OCI-LY7 (cell line): ENCODE measurements at regions not wholly inside any gene's neighbourhood (a gene's known extent, or its start where the extent isn't known, plus 50 kb on each side); places are given as distances from the start of the nearest gene placed in this dataset.
"Not testable (repeated sequence)": the region's sequence is repeated elsewhere in the genome, so short reads cannot be mapped to it uniquely, and the experiment has no call there.

Experiments used
- BruUV-seq: library from RNA; stranded (reverse); fragments of 400-500 nt; replicated peaks from 2 replicates; lab custom pipeline; 2021; lab: Mats Ljungman, UMichigan
- CTCF ChIA-PET: fragments of 300-600 bp; sonication (Branson Sonifier 250); formaldehyde crosslinking; loops from one replicate; lab custom pipeline; 2022; ENCODE audit warnings: antibody characterized with exemption; ENCODE audit not compliant: unreplicated experiment; lab: Charles Lee
- POLR2A ChIA-PET: fragments of 300-600 bp; sonication (Branson Sonifier 250); formaldehyde crosslinking; loops from one replicate; lab custom pipeline; 2022; ENCODE audit warnings: antibody characterized with exemption; lab: Charles Lee
- DNase-seq: peaks from one replicate; pipeline ENCODE4 v3.0.0-alpha.2; 2015; ENCODE audit warnings: low spot score
- H2AFZ ChIP-seq: fragments of 200-600 bp; sonication (generic), shearing (Covaris generic); 2 replicates; pipeline ENCODE4 v1.6.1; 2014; ENCODE audit warnings: mild to moderate bottlenecking, antibody characterized with exemption, low read length, moderate library complexity
- H3K27ac ChIP-seq: fragments of 200-600 bp; sonication (generic); 2 replicates; pipeline ENCODE4 v1.5.1; 2014; ENCODE audit warnings: mixed run types, low read depth, mild to moderate bottlenecking, moderate library complexity, low read length, inconsistent platforms; ENCODE audit not compliant: poor library complexity, severe bottlenecking
- H3K36me3 ChIP-seq: fragments of 200-600 bp; sonication (generic); 2 replicates; pipeline ENCODE4 v1.6.1; 2014; ENCODE audit warnings: mild to moderate bottlenecking, antibody characterized with exemption, low read length, moderate library complexity, mixed read lengths; ENCODE audit not compliant: insufficient read depth
- H3K4me1 ChIP-seq: fragments of 200-600 bp; sonication (generic); 2 replicates; pipeline ENCODE4 v1.5.1; 2014; ENCODE audit warnings: mild to moderate bottlenecking, low read length; ENCODE audit not compliant: insufficient read depth, poor library complexity, severe bottlenecking
- H3K4me2 ChIP-seq: fragments of 200-600 bp; sonication (generic); 2 replicates; pipeline ENCODE4 v1.6.1; 2014; ENCODE audit warnings: mild to moderate bottlenecking, low read length
- H3K4me3 ChIP-seq: fragments of 200-600 bp; sonication (generic); 2 replicates; pipeline ENCODE4 v1.5.1; 2014; ENCODE audit warnings: mild to moderate bottlenecking, low read depth, low read length; ENCODE audit not compliant: poor library complexity, severe bottlenecking
- H3K79me2 ChIP-seq: fragments of 200-600 bp; sonication (generic); 2 replicates; pipeline ENCODE4 v1.6.1; 2016; ENCODE audit warnings: low read depth, mild to moderate bottlenecking, low read length, moderate library complexity, mixed read lengths; ENCODE audit not compliant: insufficient read depth
- H3K9me2 ChIP-seq: fragments of 200-600 bp; sonication (generic); 2 replicates; pipeline ENCODE4 v1.6.1; 2016; ENCODE audit warnings: mild to moderate bottlenecking, low read length, mixed read lengths; ENCODE audit not compliant: insufficient read depth
- H3K9me3 ChIP-seq: fragments of 200-600 bp; sonication (generic); 2 replicates; pipeline ENCODE4 v1.6.1; 2014; ENCODE audit warnings: mild to moderate bottlenecking, mixed run types, low read length, mixed read lengths
- H4K20me1 ChIP-seq: fragments of 200-600 bp; sonication (generic); 2 replicates; pipeline ENCODE4 v1.6.1; 2014; ENCODE audit warnings: mild to moderate bottlenecking, antibody characterized with exemption, low read length, moderate library complexity, mixed read lengths; ENCODE audit not compliant: insufficient read depth
- EZH2phosphoT487 ChIP-seq: fragments of 200-600 bp; sonication (generic); IDR thresholded peaks from 2 replicates; pipeline ENCODE4 v1.6.1; 2018; ENCODE audit warnings: low read depth, borderline replicate concordance, mild to moderate bottlenecking, mixed run types, antibody characterized with exemption, low read length, moderate library complexity, mixed read lengths
- intact Hi-C: fragments of 100-400 bp; cut with micrococcal nuclease; formaldehyde crosslinking; loops from one replicate; pipeline ENCODE4 v1.10.0; 2022; ENCODE audit not compliant: unreplicated experiment
- TF ChIP-seq, protein P1 (sequence below): fragments of 200-600 bp; sonication (generic); conservative IDR thresholded peaks from 2 replicates; pipeline ENCODE4 v1.5.1; 2014; ENCODE audit warnings: mild to moderate bottlenecking, antibody characterized with exemption, low read length, moderate library complexity, mixed read lengths

DNA sequence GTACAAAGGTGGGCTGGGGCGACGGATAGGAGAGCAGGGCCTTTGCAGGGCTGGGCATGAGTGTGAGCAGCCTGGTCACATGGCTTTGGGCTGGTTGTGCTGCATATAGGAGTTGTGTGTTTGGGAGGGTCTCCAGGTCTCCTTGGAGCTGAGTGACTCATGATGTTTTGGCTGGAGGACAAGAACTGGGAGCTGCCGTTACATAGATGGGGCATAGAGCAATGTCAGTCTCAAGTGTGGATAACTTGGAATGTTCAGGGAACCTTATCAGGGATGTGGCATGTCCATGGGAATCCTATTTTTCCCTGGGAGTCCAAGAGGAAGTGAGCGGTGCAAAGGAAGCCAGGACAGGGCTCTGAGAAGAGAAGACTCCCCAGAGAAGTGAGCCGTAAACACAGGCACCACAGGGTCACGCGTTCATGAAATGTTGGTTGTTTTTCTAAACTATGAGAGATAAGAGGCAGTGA lies 136.4 kb upstream of the KCNE2 start:
- Histone ChIP-seq H3K27ac (no peak overlapping the region), H3K9me2 (no peaks in the 10 kb centered on the region), H3K4me3 (no peak overlapping the region), H3K4me1 (no peaks in the 10 kb centered on the region), H3K4me2 (no peak overlapping the region), H4K20me1 (no peaks in the 10 kb centered on the region), H3K9me3 (no peaks in the 10 kb centered on the region), H3K79me2 (no peaks in the 10 kb centered on the region), H3K36me3 (no peaks in the 10 kb centered on the region), H2AFZ (no peak overlapping the region)
- no peak for DNase-seq
- BruUV-seq: no TSS peak
- intact Hi-C loops: no loop called here
- ChIA-PET POLR2A (no interaction called here), CTCF (no interaction called here)
- TF ChIP-seq, protein P1, sequence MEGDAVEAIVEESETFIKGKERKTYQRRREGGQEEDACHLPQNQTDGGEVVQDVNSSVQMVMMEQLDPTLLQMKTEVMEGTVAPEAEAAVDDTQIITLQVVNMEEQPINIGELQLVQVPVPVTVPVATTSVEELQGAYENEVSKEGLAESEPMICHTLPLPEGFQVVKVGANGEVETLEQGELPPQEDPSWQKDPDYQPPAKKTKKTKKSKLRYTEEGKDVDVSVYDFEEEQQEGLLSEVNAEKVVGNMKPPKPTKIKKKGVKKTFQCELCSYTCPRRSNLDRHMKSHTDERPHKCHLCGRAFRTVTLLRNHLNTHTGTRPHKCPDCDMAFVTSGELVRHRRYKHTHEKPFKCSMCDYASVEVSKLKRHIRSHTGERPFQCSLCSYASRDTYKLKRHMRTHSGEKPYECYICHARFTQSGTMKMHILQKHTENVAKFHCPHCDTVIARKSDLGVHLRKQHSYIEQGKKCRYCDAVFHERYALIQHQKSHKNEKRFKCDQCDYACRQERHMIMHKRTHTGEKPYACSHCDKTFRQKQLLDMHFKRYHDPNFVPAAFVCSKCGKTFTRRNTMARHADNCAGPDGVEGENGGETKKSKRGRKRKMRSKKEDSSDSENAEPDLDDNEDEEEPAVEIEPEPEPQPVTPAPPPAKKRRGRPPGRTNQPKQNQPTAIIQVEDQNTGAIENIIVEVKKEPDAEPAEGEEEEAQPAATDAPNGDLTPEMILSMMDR: no peak
- no peak for TF ChIP-seq EZH2phosphoT487

DNA sequence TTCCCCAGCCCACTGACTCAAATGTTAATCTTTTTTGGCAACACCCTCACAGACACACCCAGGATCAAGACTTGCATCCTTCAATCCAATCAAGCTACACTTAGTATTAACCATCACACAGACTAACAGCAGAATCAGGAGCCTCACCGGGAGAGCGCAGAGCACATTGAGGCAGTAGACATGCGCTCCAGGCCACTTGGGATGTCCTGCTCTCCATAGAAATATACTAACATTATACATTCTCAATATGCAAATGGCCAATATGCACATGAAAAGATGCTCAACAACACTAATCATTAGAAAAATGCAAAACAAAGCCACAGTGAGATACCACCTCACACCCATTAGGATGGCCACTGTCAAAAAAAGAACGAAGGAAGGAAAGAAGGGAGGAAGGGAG lies 135.0 kb upstream of the KCNE2 start:
- H3K27ac ChIP-seq: no peak overlapping the region
- no peaks in the 10 kb centered on the region for H3K9me2 ChIP-seq
- no peaks in the 10 kb centered on the region for H4K20me1 ChIP-seq
- no peaks in the 10 kb centered on the region for H3K79me2 ChIP-seq
- no peaks in the 10 kb centered on the region for H3K9me3 ChIP-seq
- no peak for TF ChIP-seq EZH2phosphoT487
- TF ChIP-seq, protein P1: no peak
- CTCF ChIA-PET: no interaction called here
- BruUV-seq: no TSS peak
- no peak overlapping the region for H2AFZ ChIP-seq
- no peak for DNase-seq
- H3K4me1 ChIP-seq: no peaks in the 10 kb centered on the region
- no peak overlapping the region for H3K4me2 ChIP-seq
- POLR2A ChIA-PET: no interaction called here
- no peaks in the 10 kb centered on the region for H3K36me3 ChIP-seq
- intact Hi-C loops: no loop called here
- no peak overlapping the region for H3K4me3 ChIP-seq

DNA sequence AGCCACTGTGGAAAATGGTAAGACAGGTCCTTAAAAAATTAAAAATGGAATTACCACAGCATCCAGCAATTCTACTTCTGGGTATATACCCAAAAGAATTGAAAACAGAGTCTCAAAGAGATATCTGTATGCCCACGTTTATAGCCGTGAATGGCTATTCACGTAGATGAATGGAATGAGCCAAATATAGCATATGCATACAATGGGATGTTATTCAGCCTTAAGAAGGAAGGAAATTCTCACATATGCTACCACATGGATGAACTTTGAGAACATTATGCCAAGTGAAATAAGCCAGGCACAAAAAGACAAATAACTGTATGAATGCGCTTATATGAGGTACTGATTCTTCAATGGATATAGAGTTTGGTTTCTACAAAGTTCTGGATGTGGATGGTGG lies 134.5 kb upstream of the KCNE2 start:
- H3K27ac ChIP-seq: no peak overlapping the region
- H3K4me3 ChIP-seq: no peak overlapping the region
- H2AFZ ChIP-seq: no peak overlapping the region
- H3K4me2 ChIP-seq: no peak overlapping the region
- intact Hi-C loops: no loop called here
- no peak for DNase-seq
- ChIA-PET CTCF (no interaction called here), POLR2A (no interaction called here)
- H3K79me2 ChIP-seq: no peaks in the 10 kb centered on the region
- BruUV-seq: no TSS peak
- H3K9me2 ChIP-seq: no peaks in the 10 kb centered on the region
- no peaks in the 10 kb centered on the region for H3K4me1 ChIP-seq
- H3K9me3 ChIP-seq: no peaks in the 10 kb centered on the region
- no peak for TF ChIP-seq EZH2phosphoT487
- TF ChIP-seq, protein P1: no peak
- H4K20me1 ChIP-seq: no peaks in the 10 kb centered on the region
- H3K36me3 ChIP-seq: no peaks in the 10 kb centered on the region

DNA sequence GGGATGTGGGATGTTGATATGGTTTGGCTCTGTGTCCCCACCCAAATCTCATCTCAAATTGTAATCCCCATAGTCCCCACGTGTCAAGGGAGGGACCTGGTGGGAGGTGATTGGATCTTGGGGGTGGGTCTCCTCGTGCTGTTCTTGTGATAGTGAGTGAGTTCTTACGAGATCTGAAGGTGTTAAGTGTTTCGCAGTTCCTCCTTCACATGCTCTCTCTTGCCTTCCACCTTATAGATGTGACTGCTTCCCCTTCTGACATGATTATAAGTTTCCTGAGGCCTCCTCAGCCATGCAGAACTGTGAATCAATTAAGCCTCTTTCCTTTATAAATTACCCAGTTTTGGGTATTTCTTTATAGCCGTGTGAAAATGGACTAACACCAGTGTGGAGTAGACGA lies 130.1 kb upstream of the KCNE2 start:
- intact Hi-C loops, CTCF ChIA-PET, BruUV-seq: not testable (repeated sequence)

More for the DNA sequence above, 130.1 kb upstream of the KCNE2 start:
- H3K9me2 ChIP-seq, H3K36me3 ChIP-seq, H4K20me1 ChIP-seq, H3K4me3 ChIP-seq, H2AFZ ChIP-seq, POLR2A ChIA-PET, H3K4me1 ChIP-seq, H3K4me2 ChIP-seq, H3K9me3 ChIP-seq, H3K27ac ChIP-seq, DNase-seq, H3K79me2 ChIP-seq: not testable (repeated sequence)
